Cardiac muscle cell (in vitro differentiated cells and primary cell): ENCODE measurements at regions not wholly inside any gene's neighbourhood (a gene's known extent, or its start where the extent isn't known, plus 50 kb on each side); places are given as distances from the start of the nearest gene placed in this dataset.

Experiments used
- DNase-seq, 2 donors: peaks; one replicate each; pipeline versions ENCODE4 v3.0.0 to v3.0.0-alpha.2; 2010 to 2017; ENCODE audit warnings: low read depth in 1 of 2, low spot score in 1 of 2
- H3K27ac ChIP-seq: fragments of 200-600 bp; sonication (generic); 2 replicates; pipeline ENCODE4 v1.5.1; 2016
- H3K27me3 ChIP-seq: fragments of 200-600 bp; sonication (generic); 2 replicates; pipeline ENCODE4 v1.6.0; 2016; ENCODE audit warnings: control low read depth
- H3K36me3 ChIP-seq: fragments of 200-600 bp; sonication (generic); 2 replicates; pipeline ENCODE4 v1.5.1; 2016; ENCODE audit warnings: control low read depth
- H3K4me1 ChIP-seq: fragments of 200-600 bp; sonication (generic); 2 replicates; pipeline ENCODE4 v1.8.1; 2017; ENCODE audit warnings: low read depth, mild to moderate bottlenecking, mixed run types
- H3K4me3 ChIP-seq: fragments of 200-600 bp; sonication (generic); 2 replicates; pipeline ENCODE4 v1.5.1; 2016; ENCODE audit warnings: mild to moderate bottlenecking
- H3K9me3 ChIP-seq: fragments of 200-600 bp; sonication (generic); 2 replicates; pipeline ENCODE4 v1.5.1; 2017; ENCODE audit warnings: low read depth, mild to moderate bottlenecking, control low read depth
- CTCF ChIP-seq: IDR thresholded peaks from 2 replicates; pipeline ENCODE4 v1.5.1; 2012; ENCODE audit warnings: low read depth, mild to moderate bottlenecking, low read length

GRCh38 chr11:127362754-127363308 lies 362.3 kb upstream of the KIRREL3 start:
- Histone ChIP-seq H3K4me1 (no peaks in the 10 kb centered on the region), H3K27ac (no peak overlapping the region), H3K27me3 (no peaks in the 10 kb centered on the region), H3K4me3 (no peak overlapping the region), H3K36me3 (no peaks in the 10 kb centered on the region), H3K9me3 (no peaks in the 10 kb centered on the region)
- no peak for DNase-seq
- TF ChIP-seq CTCF = no peak

GRCh38 chr11:127358160-127358559 lies 357.6 kb upstream of the KIRREL3 start:
- no peak for DNase-seq
- Histone ChIP-seq H3K4me3 (no peak overlapping the region), H3K36me3 (no peaks in the 10 kb centered on the region), H3K4me1 (no peaks in the 10 kb centered on the region), H3K27ac (no peak overlapping the region), H3K27me3 (no peaks in the 10 kb centered on the region), H3K9me3 (no peaks in the 10 kb centered on the region)
- TF ChIP-seq CTCF = no peak

- Histone ChIP-seq H3K27ac (no peak overlapping the region), H3K36me3 (no peaks in the 10 kb centered on the region), H3K9me3 (no peaks in the 10 kb centered on the region), H3K4me1 (no peaks in the 10 kb centered on the region), H3K27me3 (no peaks in the 10 kb centered on the region), H3K4me3 (no peak overlapping the region)
- TF ChIP-seq CTCF = no peak
- no peak for DNase-seq
Observed at GRCh38 chr11:127350476-127350875, 349.9 kb upstream of the KIRREL3 start.

DNA sequence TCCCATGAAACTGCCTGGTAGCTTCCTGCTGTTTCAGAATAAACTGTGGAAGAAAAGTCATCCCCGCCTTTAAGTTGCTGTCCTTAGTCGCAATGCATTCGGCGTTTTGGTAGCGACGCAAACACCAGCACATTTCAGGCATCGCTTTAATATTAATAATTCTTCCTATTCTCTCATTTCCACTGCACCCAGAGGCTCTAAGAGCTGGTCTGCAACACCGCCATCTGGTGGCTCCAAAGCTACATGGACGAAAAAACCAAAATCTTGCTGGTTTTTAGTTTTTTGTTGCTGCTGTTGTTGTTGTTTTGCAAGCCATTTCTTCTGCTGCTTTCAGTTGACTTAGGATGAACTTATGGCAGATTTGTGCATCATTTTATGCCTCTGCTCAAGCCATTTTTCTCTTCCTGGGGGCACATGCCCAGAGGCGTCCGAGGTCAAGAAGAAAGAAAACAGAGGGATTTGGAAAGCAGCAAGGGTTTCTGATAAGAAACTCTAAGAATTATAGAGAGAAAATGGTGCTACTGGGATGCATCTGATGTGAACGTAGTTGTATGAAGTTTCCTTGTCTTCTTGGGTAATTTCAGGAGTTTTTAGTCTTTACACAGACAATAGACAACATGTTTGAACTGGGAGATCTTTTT lies 345.4 kb upstream of the KIRREL3 start:
- Histone ChIP-seq H3K27ac (no peak overlapping the region), H3K4me3 (no peak overlapping the region), H3K27me3 (no peaks in the 10 kb centered on the region), H3K4me1 (no peaks in the 10 kb centered on the region), H3K36me3 (no peaks in the 10 kb centered on the region), H3K9me3 (no peaks in the 10 kb centered on the region)
- DNase-seq = peak; percentile 28 to 59
- peak; percentile 66 for TF ChIP-seq CTCF

- DNase-seq = no peak
- no peak for TF ChIP-seq CTCF
- H3K27me3 ChIP-seq = no peaks in the 10 kb centered on the region
- no peak overlapping the region for H3K27ac ChIP-seq
- H3K4me3 ChIP-seq = no peak overlapping the region
- H3K9me3 ChIP-seq = no peaks in the 10 kb centered on the region
- no peaks in the 10 kb centered on the region for H3K36me3 ChIP-seq
- H3K4me1 ChIP-seq = no peaks in the 10 kb centered on the region
Observed at GRCh38 chr11:127340438-127340837, 339.9 kb upstream of the KIRREL3 start.
